ENCODE measurements at regions not wholly inside any gene's neighbourhood (a gene's known extent, or its start where the extent isn't known, plus 50 kb on each side); places are given as distances from the start of the nearest gene placed in this dataset.

GRCh38 chr3:109888026-109888425 lies 550.7 kb upstream of the DPPA4 start:
- ATAC-seq (no peak), DNase-seq (ENCODE audit: low spot score in 2 of 2) (no peak)
- H3K9me3 Mint-ChIP-seq = peaks cover 3% of the 10 kb centered on the region
- no peak overlapping the region for H3K4me3 Mint-ChIP-seq
- H3K36me3 Mint-ChIP-seq = no peaks in the 10 kb centered on the region
- H3K4me1 Mint-ChIP-seq = no peaks in the 10 kb centered on the region
- no peak overlapping the region for H3K27ac Mint-ChIP-seq

DNA sequence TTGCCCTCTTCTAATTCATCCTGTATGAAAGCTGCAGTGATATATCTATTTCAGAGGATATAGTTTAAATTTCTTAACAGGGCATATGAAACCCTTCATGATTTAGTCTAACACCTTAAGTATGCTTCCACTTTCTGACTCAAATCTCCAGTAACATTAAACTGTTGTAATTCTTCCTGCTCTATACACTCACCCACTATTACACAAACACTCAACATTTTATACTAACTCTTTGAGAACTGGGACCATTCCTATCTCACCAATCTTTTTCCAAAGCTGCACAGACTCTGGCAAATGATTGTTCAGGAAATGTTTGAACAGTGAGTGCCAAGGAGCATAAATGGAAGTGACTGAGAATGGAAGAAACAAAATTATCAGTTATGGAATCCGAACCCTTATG lies 560.4 kb upstream of the DPPA4 start:
- H3K4me1 Mint-ChIP-seq = peaks cover 6% of the 10 kb centered on the region
- H3K27ac Mint-ChIP-seq = no peak overlapping the region
- H3K4me3 Mint-ChIP-seq = no peak overlapping the region
- no peaks in the 10 kb centered on the region for H3K9me3 Mint-ChIP-seq
- ATAC-seq (no peak), DNase-seq (ENCODE audit: low spot score in 2 of 2) (no peak)
- no peaks in the 10 kb centered on the region for H3K36me3 Mint-ChIP-seq

GRCh38 chr3:109899925-109900324 lies 562.6 kb upstream of the DPPA4 start:
- DNase-seq (ENCODE audit: low spot score in 2 of 2) (no peak), ATAC-seq (no peak)
- no peaks in the 10 kb centered on the region for H3K36me3 Mint-ChIP-seq
- H3K4me1 Mint-ChIP-seq = peaks cover 6% of the 10 kb centered on the region
- no peaks in the 10 kb centered on the region for H3K9me3 Mint-ChIP-seq
- no peak overlapping the region for H3K4me3 Mint-ChIP-seq
- H3K27ac Mint-ChIP-seq = no peak overlapping the region

- H3K9me3 Mint-ChIP-seq = no peaks in the 10 kb centered on the region
- no peak overlapping the region for H3K4me3 Mint-ChIP-seq
- no peak overlapping the region for H3K27ac Mint-ChIP-seq
- peaks cover 6% of the 10 kb centered on the region for H3K4me1 Mint-ChIP-seq
- no peaks in the 10 kb centered on the region for H3K36me3 Mint-ChIP-seq
- ATAC-seq (no peak), DNase-seq (ENCODE audit: low spot score in 2 of 2) (no peak)
Observed at GRCh38 chr3:109900783-109901182, 563.4 kb upstream of the DPPA4 start.

DNA sequence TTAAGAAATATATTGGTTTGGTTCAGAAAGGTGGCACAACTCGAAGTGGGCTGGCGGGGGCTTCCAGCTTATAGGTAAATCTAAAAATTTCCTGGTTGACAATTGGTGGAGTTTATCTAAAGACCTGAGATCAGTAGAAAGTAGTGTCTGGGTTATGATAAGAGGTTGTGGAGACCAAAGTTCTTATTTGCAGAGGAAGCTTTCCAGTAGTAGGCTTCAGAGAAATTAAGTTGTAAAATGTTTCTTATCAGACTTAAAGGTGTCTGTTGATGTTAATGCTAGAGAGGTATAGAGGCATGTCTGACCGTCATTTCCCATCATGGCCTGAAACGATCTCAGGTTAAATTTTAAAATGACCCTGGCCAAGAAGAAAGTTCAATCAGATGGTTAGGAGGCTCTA lies 565.2 kb upstream of the DPPA4 start:
- Mint-ChIP-seq H3K4me1 (peaks cover 6% of the 10 kb centered on the region), H3K27ac (no peak overlapping the region)

DNA sequence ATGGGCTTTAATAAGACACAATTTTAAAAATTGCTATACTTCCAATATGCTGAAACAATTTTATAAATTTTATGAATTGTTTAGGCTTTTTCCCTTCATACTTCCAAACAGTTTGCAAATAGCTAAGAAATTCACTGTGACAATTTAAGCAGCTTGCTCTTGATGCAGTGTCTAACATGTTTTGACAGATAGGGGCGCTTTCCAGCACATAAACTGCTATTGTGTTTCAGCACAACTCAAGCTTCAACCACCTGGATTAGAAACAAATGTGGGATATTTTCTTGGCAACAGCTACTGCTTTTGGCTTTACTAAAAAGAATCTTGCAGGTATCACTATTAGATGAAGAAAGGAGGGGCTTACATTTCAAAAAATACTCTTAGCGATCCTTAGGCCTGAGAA lies 565.8 kb upstream of the DPPA4 start:
- DNase-seq (ENCODE audit: low spot score in 2 of 2) = no peak
- Mint-ChIP-seq H3K4me1 (peaks cover 6% of the 10 kb centered on the region), H3K27ac (no peak overlapping the region), H3K4me3 (no peak overlapping the region), H3K36me3 (no peaks in the 10 kb centered on the region), H3K9me3 (peaks cover 2% of the 10 kb centered on the region)
- no peak for ATAC-seq

More for the DNA sequence above, 565.2 kb upstream of the DPPA4 start:
- Mint-ChIP-seq H3K36me3 (no peaks in the 10 kb centered on the region), H3K9me3 (peaks cover 2% of the 10 kb centered on the region), H3K4me3 (no peak overlapping the region)
- DNase-seq (ENCODE audit: low spot score in 2 of 2) = no peak
- ATAC-seq = no peak

- Mint-ChIP-seq H3K9me3 (peaks cover 5% of the 10 kb centered on the region), H3K27ac (no peak overlapping the region), H3K4me3 (no peak overlapping the region), H3K4me1 (no peaks in the 10 kb centered on the region), H3K36me3 (no peaks in the 10 kb centered on the region)
- DNase-seq (ENCODE audit: low spot score in 2 of 2) = no peak
- ATAC-seq = no peak
Observed at GRCh38 chr3:109910772-109911171, 573.4 kb upstream of the DPPA4 start.

DNA sequence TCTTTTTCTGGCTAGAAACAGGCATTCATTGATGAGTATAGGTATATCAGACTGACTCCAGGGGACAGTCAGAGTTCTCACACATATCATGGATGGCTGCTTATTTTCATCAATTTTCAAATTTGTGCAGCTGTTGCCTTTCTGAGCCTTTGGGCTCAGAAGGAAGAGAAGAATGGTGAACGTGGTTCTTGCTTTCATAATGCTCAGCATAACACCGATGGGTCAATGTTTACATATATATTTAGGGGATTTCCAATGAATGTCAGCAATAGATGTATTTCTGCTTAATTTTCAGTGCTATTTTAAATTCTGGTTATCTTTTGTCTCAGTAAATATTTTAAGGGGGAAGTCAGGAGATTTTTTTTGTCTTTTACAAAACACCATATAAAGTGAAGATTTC lies 581.4 kb upstream of the DPPA4 start:
- no peak overlapping the region for H3K4me3 Mint-ChIP-seq
- no peaks in the 10 kb centered on the region for H3K36me3 Mint-ChIP-seq
- H3K4me1 Mint-ChIP-seq = peaks cover 4% of the 10 kb centered on the region
- ATAC-seq (no peak), DNase-seq (ENCODE audit: low spot score in 2 of 2) (no peak)
- H3K27ac Mint-ChIP-seq = no peak overlapping the region
- peaks cover 1% of the 10 kb centered on the region for H3K9me3 Mint-ChIP-seq

DNA sequence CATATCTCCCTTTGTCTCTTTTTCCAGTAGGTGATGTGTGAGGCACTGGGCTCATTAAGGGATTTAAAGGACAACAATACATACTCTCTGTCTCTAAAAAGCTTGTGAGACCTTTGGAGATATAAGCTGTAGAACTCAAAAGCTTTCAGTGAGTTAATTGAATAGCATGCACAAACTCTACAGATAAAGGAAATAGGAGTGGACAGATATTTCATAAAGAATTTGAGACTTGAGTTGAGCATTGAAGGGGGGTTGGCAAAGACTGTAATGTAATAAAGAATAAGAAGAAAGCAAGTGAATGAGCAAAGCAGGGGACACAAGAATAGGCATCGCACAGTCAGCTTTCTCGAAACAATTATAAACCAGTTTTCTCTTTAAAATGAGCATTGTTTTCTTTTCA lies 583.4 kb upstream of the DPPA4 start:
- H3K4me3 Mint-ChIP-seq = no peak overlapping the region
- no peak for DNase-seq (ENCODE audit: low spot score in 2 of 2)
- peaks cover 4% of the 10 kb centered on the region for H3K4me1 Mint-ChIP-seq
- H3K36me3 Mint-ChIP-seq = no peaks in the 10 kb centered on the region
- ATAC-seq = no peak
- H3K27ac Mint-ChIP-seq = no peak overlapping the region
- H3K9me3 Mint-ChIP-seq = no peaks in the 10 kb centered on the region

GRCh38 chr3:109921509-109921908 lies 584.2 kb upstream of the DPPA4 start:
- Mint-ChIP-seq H3K4me3 (no peak overlapping the region), H3K36me3 (no peaks in the 10 kb centered on the region), H3K27ac (no peak overlapping the region), H3K4me1 (peaks cover 4% of the 10 kb centered on the region), H3K9me3 (no peaks in the 10 kb centered on the region)
- no peak for DNase-seq (ENCODE audit: low spot score in 2 of 2)
- no peak for ATAC-seq

DNA sequence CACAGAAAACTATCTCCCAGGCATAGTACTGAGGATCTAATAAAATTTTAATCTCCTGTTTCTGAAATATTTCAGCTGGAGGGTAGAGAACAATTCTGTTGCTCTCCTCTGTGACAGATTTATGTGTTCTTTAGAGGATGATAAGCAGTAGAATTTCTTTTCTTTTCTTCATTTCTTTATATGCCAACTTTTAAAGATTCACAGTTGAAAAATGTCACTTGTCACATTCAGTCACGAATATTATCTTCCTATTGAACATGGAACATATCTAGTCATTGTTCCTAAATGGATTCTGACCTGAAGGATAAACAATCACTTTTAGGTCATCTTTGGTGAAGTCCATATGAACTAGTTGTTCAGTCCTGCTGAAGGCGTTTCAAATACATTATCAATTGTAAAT lies 585.5 kb upstream of the DPPA4 start:
- no peak for DNase-seq (ENCODE audit: low spot score in 2 of 2)
- no peaks in the 10 kb centered on the region for H3K36me3 Mint-ChIP-seq
- no peak overlapping the region for H3K4me3 Mint-ChIP-seq
- H3K9me3 Mint-ChIP-seq = no peaks in the 10 kb centered on the region
- H3K4me1 Mint-ChIP-seq = peaks cover 4% of the 10 kb centered on the region
- ATAC-seq = no peak
- no peak overlapping the region for H3K27ac Mint-ChIP-seq

- no peak overlapping the region for H3K4me3 Mint-ChIP-seq
- no peaks in the 10 kb centered on the region for H3K36me3 Mint-ChIP-seq
- no peak overlapping the region for H3K27ac Mint-ChIP-seq
- H3K9me3 Mint-ChIP-seq = no peaks in the 10 kb centered on the region
- H3K4me1 Mint-ChIP-seq = peaks cover 4% of the 10 kb centered on the region
- no peak for DNase-seq (ENCODE audit: low spot score in 2 of 2)
- no peak for ATAC-seq
Observed at GRCh38 chr3:109923431-109923830, 586.1 kb upstream of the DPPA4 start.

DNA sequence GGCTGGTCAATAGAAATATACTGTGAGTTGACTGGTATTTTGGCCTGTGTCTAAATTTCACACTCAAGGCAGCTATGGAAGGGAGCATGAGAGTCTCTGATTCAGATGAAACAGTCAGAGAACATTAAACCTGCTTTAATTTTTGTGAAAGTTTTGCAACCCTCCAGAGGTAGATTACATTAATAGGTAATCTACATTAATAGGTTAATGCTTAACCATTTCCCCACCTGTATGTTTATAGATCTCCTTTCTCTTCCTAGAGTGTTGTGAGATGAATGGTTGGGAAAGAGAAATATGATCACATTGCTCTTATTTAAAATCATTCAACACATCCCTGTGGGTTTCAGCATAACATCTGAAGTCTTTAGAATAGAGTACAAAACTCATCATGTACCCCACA lies 586.9 kb upstream of the DPPA4 start:
- no peaks in the 10 kb centered on the region for H3K4me1 Mint-ChIP-seq
- DNase-seq (ENCODE audit: low spot score in 2 of 2) = no peak
- no peak overlapping the region for H3K27ac Mint-ChIP-seq
- no peaks in the 10 kb centered on the region for H3K9me3 Mint-ChIP-seq
- no peaks in the 10 kb centered on the region for H3K36me3 Mint-ChIP-seq
- H3K4me3 Mint-ChIP-seq = no peak overlapping the region
- no peak for ATAC-seq

- H3K36me3 Mint-ChIP-seq = no peaks in the 10 kb centered on the region
- no peak overlapping the region for H3K4me3 Mint-ChIP-seq
- H3K27ac Mint-ChIP-seq = no peak overlapping the region
- H3K4me1 Mint-ChIP-seq = no peaks in the 10 kb centered on the region
- no peak for ATAC-seq
- DNase-seq (ENCODE audit: low spot score in 2 of 2) = no peak
- H3K9me3 Mint-ChIP-seq = no peaks in the 10 kb centered on the region
Observed at GRCh38 chr3:109926376-109926775, 589.0 kb upstream of the DPPA4 start.

DNA sequence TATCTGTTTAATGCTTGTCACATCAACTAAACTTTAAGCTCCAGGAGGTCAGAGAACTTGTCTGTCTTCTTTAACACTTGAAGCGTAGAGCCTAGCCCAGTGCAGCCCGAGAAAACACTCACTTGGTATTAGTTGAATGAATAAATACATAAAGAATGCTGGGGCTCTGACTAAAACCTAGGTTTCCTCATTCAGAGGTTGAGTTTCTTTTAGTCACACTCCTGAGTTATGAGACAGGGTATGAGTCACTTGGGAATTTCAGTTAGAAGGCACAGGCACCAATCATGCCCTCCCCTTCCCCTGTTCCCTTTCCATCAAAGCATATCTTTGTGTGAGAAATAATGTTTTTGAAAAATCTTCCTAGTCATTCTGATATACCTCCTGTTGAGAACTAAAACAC lies 589.8 kb upstream of the DPPA4 start:
- DNase-seq (ENCODE audit: low spot score in 2 of 2) (no peak), ATAC-seq (peak; percentile 89)
- Mint-ChIP-seq H3K9me3 (no peaks in the 10 kb centered on the region), H3K36me3 (no peaks in the 10 kb centered on the region), H3K4me3 (no peak overlapping the region), H3K27ac (no peak overlapping the region), H3K4me1 (no peaks in the 10 kb centered on the region)

- DNase-seq (ENCODE audit: low spot score in 2 of 2) (no peak), ATAC-seq (no peak)
- no peak overlapping the region for H3K4me3 Mint-ChIP-seq
- no peaks in the 10 kb centered on the region for H3K36me3 Mint-ChIP-seq
- no peaks in the 10 kb centered on the region for H3K9me3 Mint-ChIP-seq
- no peak overlapping the region for H3K27ac Mint-ChIP-seq
- H3K4me1 Mint-ChIP-seq = no peaks in the 10 kb centered on the region
Observed at GRCh38 chr3:109927726-109928125, 590.4 kb upstream of the DPPA4 start.

- DNase-seq (ENCODE audit: low spot score in 2 of 2) = no peak
- no peaks in the 10 kb centered on the region for H3K9me3 Mint-ChIP-seq
- H3K27ac Mint-ChIP-seq = no peak overlapping the region
- no peaks in the 10 kb centered on the region for H3K4me1 Mint-ChIP-seq
- no peak for ATAC-seq
- H3K4me3 Mint-ChIP-seq = no peak overlapping the region
- H3K36me3 Mint-ChIP-seq = no peaks in the 10 kb centered on the region
Observed at GRCh38 chr3:109930582-109930981, 593.2 kb upstream of the DPPA4 start.
